GM13976 (cell line): ENCODE measurements at regions not wholly inside any gene's neighbourhood (a gene's known extent, or its start where the extent isn't known, plus 50 kb on each side); places are given as distances from the start of the nearest gene placed in this dataset.

ENCODE experiments used
- DNase-seq: peaks from one replicate; pipeline ENCODE4 v3.0.0; 2012; ENCODE audit warnings: low spot score
- CTCF ChIP-seq: IDR thresholded peaks from 2 replicates; pipeline ENCODE4 v1.5.1; 2012; ENCODE audit warnings: borderline replicate concordance, mild to moderate bottlenecking; ENCODE audit not compliant: insufficient read depth; ENCODE audit errors: extremely low read depth, missing control alignments, control extremely low read depth
- in situ Hi-C: fragments of 300-500 bp; cut with MboI; formaldehyde crosslinking; loops from one replicate; pipeline ENCODE4 v1.12.0; 2022; ENCODE audit warnings: low sequenced_read_pairs, mixed read lengths, inconsistent platforms; ENCODE audit not compliant: unreplicated experiment

- in situ Hi-C loops = no loop called here
- no peak for TF ChIP-seq CTCF
- DNase-seq = no peak
Observed at GRCh38 chr18:11380968-11381367, 228.4 kb upstream of the SLC35G4 start.

GRCh38 chr18:11379660-11380059 is 229.7 kb upstream of the SLC35G4 start:
- in situ Hi-C loops = no loop called here
- no peak for DNase-seq
- no peak for TF ChIP-seq CTCF

DNA sequence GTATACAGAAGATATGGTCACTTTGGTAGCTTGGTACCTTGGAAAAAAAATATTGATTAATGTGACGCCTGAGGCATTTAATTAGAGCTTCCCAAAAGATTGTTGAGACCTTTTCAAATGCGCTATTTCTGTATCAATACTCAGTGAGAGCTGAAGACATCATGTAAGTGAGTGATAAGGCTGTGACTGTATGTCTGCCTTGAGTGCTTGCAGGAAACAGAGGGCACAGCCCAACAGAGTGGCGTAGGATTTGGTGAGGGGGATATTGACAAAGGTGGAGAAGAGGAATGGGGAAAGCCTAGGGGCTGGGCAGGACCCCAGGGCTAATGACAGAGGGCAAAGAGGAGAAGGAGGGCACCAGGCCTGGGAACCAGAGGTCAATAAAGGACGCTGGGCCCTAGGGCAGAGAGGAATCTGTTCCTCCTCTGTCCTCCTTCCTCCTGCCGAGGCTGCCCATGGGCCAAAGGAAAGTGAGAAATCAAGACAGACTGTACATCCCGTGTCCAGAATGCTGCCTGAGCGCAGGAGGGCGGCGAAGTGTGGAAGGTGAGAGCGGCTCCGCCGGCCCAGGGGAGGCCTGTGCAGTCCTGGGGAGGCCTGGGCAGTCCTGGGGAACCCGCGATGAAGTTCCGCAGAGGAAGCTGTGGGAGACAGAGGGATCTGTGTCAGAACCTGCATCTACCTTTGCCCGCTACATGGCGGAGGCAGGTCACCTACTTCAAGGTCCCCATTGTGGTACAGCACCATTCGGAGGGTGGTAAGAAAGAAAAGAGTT is 228.6 kb upstream of the PIEZO2 start:
- in situ Hi-C loops = no loop called here
- TF ChIP-seq CTCF = no peak
- DNase-seq = no peak

DNA sequence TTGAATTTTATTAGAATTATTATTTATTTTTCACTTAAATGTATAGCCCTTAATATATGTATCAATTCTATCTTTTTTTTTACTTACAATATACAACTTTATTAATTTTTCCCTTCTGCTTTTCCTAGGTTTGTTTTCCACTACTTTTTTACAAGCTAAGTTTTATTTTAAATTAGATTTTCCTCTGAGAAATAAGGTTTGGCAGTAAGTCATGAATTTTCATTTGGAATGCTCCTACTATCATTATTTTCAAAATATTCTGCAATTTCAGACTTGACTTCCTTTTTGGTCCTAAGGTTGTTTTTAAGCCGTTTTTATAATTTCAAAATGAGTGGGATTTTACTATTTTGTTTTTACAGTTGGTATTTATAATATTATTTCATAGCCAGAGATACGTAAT is 222.8 kb upstream of the PIEZO2 start:
- in situ Hi-C loops = no loop called here
- DNase-seq = no peak
- no peak for TF ChIP-seq CTCF

DNA sequence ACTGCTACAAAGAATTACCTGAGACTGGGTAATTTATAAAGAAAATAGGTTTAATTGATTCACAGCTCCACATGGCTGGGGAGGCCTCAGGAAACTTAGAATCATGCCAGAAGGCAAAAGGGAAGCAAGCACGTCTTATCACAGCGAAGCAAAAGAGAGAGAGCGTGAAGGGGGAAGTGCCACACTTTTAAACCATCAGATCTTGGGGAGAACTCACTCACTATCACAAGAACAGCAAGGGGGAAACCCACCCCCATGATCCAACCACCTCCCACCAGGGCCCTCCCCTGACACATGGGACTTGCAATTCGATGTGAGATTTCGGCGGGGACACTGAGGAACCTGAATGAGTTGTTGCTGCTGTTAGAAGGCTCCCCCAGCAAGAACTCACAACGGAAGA is 220.2 kb upstream of the PIEZO2 start:
- DNase-seq = no peak
- TF ChIP-seq CTCF = no peak
- in situ Hi-C loops = loop anchor here (10.0 kb wide), 1 partner anchor 55 kb away; no protein-coding TSS in a partner anchor

DNA sequence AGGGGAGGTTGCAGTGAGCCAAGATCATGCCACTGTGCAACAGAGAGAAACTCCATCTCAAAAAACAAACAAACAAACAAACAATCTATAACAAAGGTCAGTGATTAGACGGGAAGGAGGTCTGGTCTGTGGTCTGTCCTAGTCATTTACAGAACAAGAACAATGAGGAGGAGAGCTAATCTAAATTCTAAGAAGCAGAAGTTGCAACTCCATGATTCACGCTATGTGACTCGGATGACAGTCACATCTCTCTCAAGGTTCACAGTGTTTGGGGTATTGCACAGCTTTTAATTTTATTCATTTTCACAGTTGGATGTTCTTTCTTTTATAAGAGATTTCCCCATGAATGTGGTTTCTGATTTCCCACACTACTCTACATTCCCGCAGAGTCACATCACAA is 218.7 kb upstream of the PIEZO2 start:
- in situ Hi-C loops = loop anchor here (10.0 kb wide), 1 partner anchor 57 kb away; no protein-coding TSS in a partner anchor
- no peak for TF ChIP-seq CTCF
- no peak for DNase-seq

DNA sequence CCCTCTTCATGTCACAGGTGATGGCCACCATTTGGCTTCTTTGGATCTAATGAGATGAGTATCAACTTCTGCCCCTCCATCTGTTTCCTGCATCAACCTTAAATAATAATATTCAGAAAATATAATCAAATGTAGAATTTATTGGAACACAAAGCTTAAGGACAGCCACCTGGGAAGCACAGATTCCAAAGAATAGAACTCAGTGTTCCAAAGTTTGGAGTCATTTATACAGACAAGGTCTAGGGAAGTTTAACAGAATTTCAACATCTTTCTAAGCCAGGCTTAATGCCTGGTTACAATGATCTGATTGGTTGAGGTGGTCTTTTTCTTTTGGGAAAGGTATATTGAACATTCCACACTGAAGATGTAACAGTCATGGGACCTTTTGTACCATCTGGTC is 218.0 kb upstream of the PIEZO2 start:
- no peak for TF ChIP-seq CTCF
- in situ Hi-C loops = loop anchor here (10.0 kb wide), 1 partner anchor 57 kb away; no protein-coding TSS in a partner anchor
- no peak for DNase-seq
